Right lobe of liver (tissue), 4 donors: ENCODE measurements at regions not wholly inside any gene's neighbourhood (a gene's known extent, or its start where the extent isn't known, plus 50 kb on each side); places are given as distances from the start of the nearest gene placed in this dataset.

Source experiments
- POLR2A ChIP-seq: fragments of 450-650 bp; IDR thresholded peaks from one replicate; pipeline ENCODE4 v1.6.1; 2017; ENCODE audit warnings: antibody characterized with exemption, mild to moderate bottlenecking
- TF ChIP-seq, protein P1 (sequence below), 4 donors: fragments of 200-600 bp in 3 of 4; fragments of 450-650 bp in 1 of 4; IDR thresholded peaks; one replicate each; pipeline versions ENCODE4 v1.5.1 to v1.8.0; 2016 to 2022; ENCODE audit warnings: antibody characterized with exemption in 4 of 4, mild to moderate bottlenecking in 2 of 4
- donor health status: DM: no; HTN: no; CAD: no.
- donor health status: DM: no; HTN: no; CAD: no.
- donor health status: DM: no; HTN: yes; CAD: no.

DNA sequence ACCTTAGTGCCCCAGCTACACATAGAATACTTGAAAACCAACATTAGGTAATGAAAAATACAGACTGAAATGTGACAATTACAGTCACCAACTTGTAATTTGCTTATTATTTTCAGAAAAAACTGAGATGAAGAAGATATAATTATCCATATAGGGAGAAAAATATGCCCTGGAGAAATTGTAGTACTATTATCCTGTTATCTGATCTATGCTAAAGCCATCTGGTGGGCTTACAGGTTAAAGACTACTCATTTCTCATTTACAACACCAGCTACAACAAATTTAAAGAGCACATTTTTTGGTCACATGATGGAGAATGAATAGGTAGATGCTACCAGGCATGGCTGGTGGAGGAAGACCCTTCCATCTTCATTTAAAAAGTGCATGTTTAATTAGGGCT, 79.6 kb upstream of the NYAP2 start:
- TF ChIP-seq, protein P1, sequence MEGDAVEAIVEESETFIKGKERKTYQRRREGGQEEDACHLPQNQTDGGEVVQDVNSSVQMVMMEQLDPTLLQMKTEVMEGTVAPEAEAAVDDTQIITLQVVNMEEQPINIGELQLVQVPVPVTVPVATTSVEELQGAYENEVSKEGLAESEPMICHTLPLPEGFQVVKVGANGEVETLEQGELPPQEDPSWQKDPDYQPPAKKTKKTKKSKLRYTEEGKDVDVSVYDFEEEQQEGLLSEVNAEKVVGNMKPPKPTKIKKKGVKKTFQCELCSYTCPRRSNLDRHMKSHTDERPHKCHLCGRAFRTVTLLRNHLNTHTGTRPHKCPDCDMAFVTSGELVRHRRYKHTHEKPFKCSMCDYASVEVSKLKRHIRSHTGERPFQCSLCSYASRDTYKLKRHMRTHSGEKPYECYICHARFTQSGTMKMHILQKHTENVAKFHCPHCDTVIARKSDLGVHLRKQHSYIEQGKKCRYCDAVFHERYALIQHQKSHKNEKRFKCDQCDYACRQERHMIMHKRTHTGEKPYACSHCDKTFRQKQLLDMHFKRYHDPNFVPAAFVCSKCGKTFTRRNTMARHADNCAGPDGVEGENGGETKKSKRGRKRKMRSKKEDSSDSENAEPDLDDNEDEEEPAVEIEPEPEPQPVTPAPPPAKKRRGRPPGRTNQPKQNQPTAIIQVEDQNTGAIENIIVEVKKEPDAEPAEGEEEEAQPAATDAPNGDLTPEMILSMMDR (IDR thresholded peaks at IDR 0.05), result no peak
- no peak for TF ChIP-seq POLR2A
